ENCODE measurements at regions not wholly inside any gene's neighbourhood (a gene's known extent, or its start where the extent isn't known, plus 50 kb on each side); places are given as distances from the start of the nearest gene placed in this dataset.

GRCh38 chr4:182975806-182976205 lies 58.6 kb upstream of the DCTD start:
- TF ChIP-seq MAX (IDR thresholded peaks at IDR 0.05; ENCODE audit: low read depth, low read length) (peak; percentile 26; the same call in 1 of the 2 replicates), CTCF (IDR thresholded peaks at IDR 0.05; ENCODE audit: low read depth, low read length) (no peak), POLR2A (IDR thresholded peaks at IDR 0.05; ENCODE audit: extremely low read depth, insufficient read length) (no peak)
- no peak overlapping the region for H3K4me3 ChIP-seq (ENCODE audit: low read depth, low read length)
- peak; percentile 87 for DNase-seq (ENCODE audit: low read depth)

- DNase-seq (ENCODE audit: low read depth), result no peak
- no peak overlapping the region for H3K4me3 ChIP-seq (ENCODE audit: low read depth, low read length)
- no peak for TF ChIP-seq MAX (IDR thresholded peaks at IDR 0.05; ENCODE audit: low read depth, low read length)
- TF ChIP-seq CTCF (IDR thresholded peaks at IDR 0.05; ENCODE audit: low read depth, low read length), result no peak
- no peak for TF ChIP-seq MYC (IDR thresholded peaks at IDR 0.05; ENCODE audit: low read depth, low read length)
- TF ChIP-seq POLR2A (IDR thresholded peaks at IDR 0.05; ENCODE audit: extremely low read depth, insufficient read length), result no peak
Measured at GRCh38 chr4:182973941-182974340, 56.8 kb upstream of the DCTD start.

GRCh38 chr4:182973511-182973911 lies 56.3 kb upstream of the DCTD start:
- DNase-seq (ENCODE audit: low read depth), result no peak
- TF ChIP-seq MYC (IDR thresholded peaks at IDR 0.05; ENCODE audit: low read depth, low read length), result no peak
- TF ChIP-seq POLR2A (IDR thresholded peaks at IDR 0.05; ENCODE audit: extremely low read depth, insufficient read length), result no peak
- no peak for TF ChIP-seq CTCF (IDR thresholded peaks at IDR 0.05; ENCODE audit: low read depth, low read length)
- no peak for TF ChIP-seq MAX (IDR thresholded peaks at IDR 0.05; ENCODE audit: low read depth, low read length)

GRCh38 chr4:182971702-182972101 lies 54.5 kb upstream of the DCTD start:
- no peak for DNase-seq (ENCODE audit: low read depth)
- H3K4me3 ChIP-seq (ENCODE audit: low read depth, low read length), result no peak overlapping the region
- TF ChIP-seq POLR2A (IDR thresholded peaks at IDR 0.05; ENCODE audit: extremely low read depth, insufficient read length) (no peak), CTCF (IDR thresholded peaks at IDR 0.05; ENCODE audit: low read depth, low read length) (no peak), MAX (IDR thresholded peaks at IDR 0.05; ENCODE audit: low read depth, low read length) (no peak), MYC (IDR thresholded peaks at IDR 0.05; ENCODE audit: low read depth, low read length) (no peak)

More at GRCh38 chr4:182973511-182973911, 56.3 kb upstream of the DCTD start:
- no peak overlapping the region for H3K4me3 ChIP-seq (ENCODE audit: low read depth, low read length)

- 0 out of 2 replicates have a peak, but pooled peaks have one; percentile 28 for TF ChIP-seq MYC (IDR thresholded peaks at IDR 0.05; ENCODE audit: low read depth, low read length)
- TF ChIP-seq MAX (IDR thresholded peaks at IDR 0.05; ENCODE audit: low read depth, low read length), result no peak
- peak overlapping the region; percentile 0 for H3K4me3 ChIP-seq (ENCODE audit: low read depth, low read length)
- DNase-seq (ENCODE audit: low read depth), result peak; percentile 90
Measured at GRCh38 chr4:182969651-182970279, 52.6 kb upstream of the DCTD start.

- TF ChIP-seq CTCF (IDR thresholded peaks at IDR 0.05; ENCODE audit: low read depth, low read length) (no peak), MAX (IDR thresholded peaks at IDR 0.05; ENCODE audit: low read depth, low read length) (0 out of 2 replicates have a peak, but pooled peaks have one; percentile 21), MYC (IDR thresholded peaks at IDR 0.05; ENCODE audit: low read depth, low read length) (no peak)
- peak; percentile 53 for DNase-seq (ENCODE audit: low read depth)
- peak overlapping the region; percentile 0 for H3K4me3 ChIP-seq (ENCODE audit: low read depth, low read length)
Measured at GRCh38 chr4:182968917-182969650, 51.9 kb upstream of the DCTD start.

Measured in NB4 (cell line).